Activated CD8-positive, alpha-beta T cell treated with anti-CD3 and anti-CD28 coated beads, Interleukin-2, amount 10 ng/mL, durations not matched to agents 7 days and 5 days (primary cell): ENCODE measurements at regions not wholly inside any gene's neighbourhood (a gene's known extent, or its start where the extent isn't known, plus 50 kb on each side); places are given as distances from the start of the nearest gene placed in this dataset.

ENCODE experiments used
- ATAC-seq: fragments of 150-1000 bp; cut with Tn5 transposase; one replicate; pipeline ENCODE4 v1.10.0; 2021; ENCODE audit warnings: moderate library complexity
- CTCF ChIA-PET: fragments of 350-600 bp; sonication (Branson Sonifier 250); formaldehyde crosslinking; loops from one replicate; lab custom pipeline; 2021; ENCODE audit warnings: antibody characterized with exemption; lab: Charles Lee
- POLR2A ChIA-PET: fragments of 350-600 bp; sonication (Branson Sonifier 250); formaldehyde crosslinking; loops from one replicate; lab custom pipeline; 2021; ENCODE audit warnings: antibody characterized with exemption; lab: Charles Lee
- DNase-seq: peaks from one replicate; pipeline ENCODE4 v3.0.0-alpha.2; 2020
- H3K27ac Mint-ChIP-seq: one replicate; pipeline ENCODE4 v1.8.0; 2021; ENCODE audit warnings: mild to moderate bottlenecking, mixed read lengths
- H3K27me3 Mint-ChIP-seq: one replicate; pipeline ENCODE4 v1.8.0; 2021; ENCODE audit warnings: low read depth, mixed read lengths
- H3K36me3 Mint-ChIP-seq: one replicate; pipeline ENCODE4 v1.8.0; 2021; ENCODE audit warnings: low read depth, mixed read lengths
- H3K4me1 Mint-ChIP-seq: one replicate; pipeline ENCODE4 v1.8.0; 2021; ENCODE audit warnings: low read depth, mixed read lengths
- H3K4me3 Mint-ChIP-seq: one replicate; pipeline ENCODE4 v1.8.0; 2021; ENCODE audit warnings: mild to moderate bottlenecking, mixed read lengths
- H3K9me3 Mint-ChIP-seq: one replicate; pipeline ENCODE4 v1.8.0; 2022; ENCODE audit warnings: mixed read lengths; ENCODE audit not compliant: insufficient read depth

GRCh38 chr2:603427-603826 is 73.8 kb downstream of the TMEM18 start:
- Mint-ChIP-seq H3K9me3 (no peaks in the 10 kb centered on the region), H3K4me1 (no peaks in the 10 kb centered on the region), H3K36me3 (no peaks in the 10 kb centered on the region), H3K27ac (no peak overlapping the region), H3K4me3 (no peak overlapping the region), H3K27me3 (no peaks in the 10 kb centered on the region)
- POLR2A ChIA-PET = no interaction called here
- no peak for ATAC-seq
- no peak for DNase-seq
- CTCF ChIA-PET = no interaction called here

- H3K4me3 Mint-ChIP-seq = no peak overlapping the region
- H3K4me1 Mint-ChIP-seq = no peaks in the 10 kb centered on the region
- no peak overlapping the region for H3K27ac Mint-ChIP-seq
- CTCF ChIA-PET = no interaction called here
- DNase-seq = no peak
- H3K27me3 Mint-ChIP-seq = no peaks in the 10 kb centered on the region
- H3K9me3 Mint-ChIP-seq = no peaks in the 10 kb centered on the region
- no peak for ATAC-seq
- no peaks in the 10 kb centered on the region for H3K36me3 Mint-ChIP-seq
- POLR2A ChIA-PET = interaction anchor here (0.6 kb wide), 1 partner anchor 543 kb away, joined by 4 read pairs; no protein-coding TSS in a partner anchor
These were observed 74.4 kb downstream of the TMEM18 start for GRCh38 chr2:602571-603359.

GRCh38 chr2:601806-602455 is 75.3 kb downstream of the TMEM18 start:
- CTCF ChIA-PET = no interaction called here
- H3K27ac Mint-ChIP-seq = no peak overlapping the region
- no peaks in the 10 kb centered on the region for H3K36me3 Mint-ChIP-seq

DNA sequence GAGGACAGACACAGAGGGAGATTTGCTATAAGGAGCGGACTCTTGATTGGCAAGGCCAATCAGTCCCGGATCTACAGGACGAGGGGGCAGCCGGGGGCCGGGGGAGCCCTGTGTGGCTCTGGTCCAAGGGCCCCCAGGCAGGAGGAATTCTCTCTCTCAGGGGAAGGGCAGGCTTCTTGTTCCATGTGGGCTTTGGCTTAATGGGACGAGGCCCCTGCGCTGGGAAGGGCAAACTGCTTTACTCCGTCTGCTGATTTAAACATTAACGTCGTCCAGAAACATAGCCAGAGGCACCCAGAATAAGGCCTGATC is 75.9 kb downstream of the TMEM18 start:
- no peaks in the 10 kb centered on the region for H3K36me3 Mint-ChIP-seq
- no peak overlapping the region for H3K27ac Mint-ChIP-seq
- ChIA-PET POLR2A (no interaction called here), CTCF (no interaction called here)
- no peaks in the 10 kb centered on the region for H3K27me3 Mint-ChIP-seq
- no peaks in the 10 kb centered on the region for H3K9me3 Mint-ChIP-seq
- no peak overlapping the region for H3K4me3 Mint-ChIP-seq
- H3K4me1 Mint-ChIP-seq = no peaks in the 10 kb centered on the region
- DNase-seq = no peak
- no peak for ATAC-seq

More at GRCh38 chr2:601806-602455, 75.3 kb downstream of the TMEM18 start:
- no peak for DNase-seq
- no peaks in the 10 kb centered on the region for H3K4me1 Mint-ChIP-seq
- no peaks in the 10 kb centered on the region for H3K9me3 Mint-ChIP-seq
- POLR2A ChIA-PET = interaction anchor here (0.6 kb wide), 1 partner anchor 542 kb away, joined by 4 read pairs; no protein-coding TSS in a partner anchor
- H3K4me3 Mint-ChIP-seq = no peak overlapping the region
- no peak for ATAC-seq
- H3K27me3 Mint-ChIP-seq = no peaks in the 10 kb centered on the region

GRCh38 chr2:600542-601386 is 76.4 kb downstream of the TMEM18 start:
- POLR2A ChIA-PET = no interaction called here
- no peaks in the 10 kb centered on the region for H3K9me3 Mint-ChIP-seq
- CTCF ChIA-PET = no interaction called here
- H3K4me3 Mint-ChIP-seq = no peak overlapping the region
- no peak overlapping the region for H3K27ac Mint-ChIP-seq
- no peak for DNase-seq
- H3K4me1 Mint-ChIP-seq = no peaks in the 10 kb centered on the region
- peaks cover 2% of the 10 kb centered on the region for H3K27me3 Mint-ChIP-seq
- H3K36me3 Mint-ChIP-seq = no peaks in the 10 kb centered on the region
- no peak for ATAC-seq

DNA sequence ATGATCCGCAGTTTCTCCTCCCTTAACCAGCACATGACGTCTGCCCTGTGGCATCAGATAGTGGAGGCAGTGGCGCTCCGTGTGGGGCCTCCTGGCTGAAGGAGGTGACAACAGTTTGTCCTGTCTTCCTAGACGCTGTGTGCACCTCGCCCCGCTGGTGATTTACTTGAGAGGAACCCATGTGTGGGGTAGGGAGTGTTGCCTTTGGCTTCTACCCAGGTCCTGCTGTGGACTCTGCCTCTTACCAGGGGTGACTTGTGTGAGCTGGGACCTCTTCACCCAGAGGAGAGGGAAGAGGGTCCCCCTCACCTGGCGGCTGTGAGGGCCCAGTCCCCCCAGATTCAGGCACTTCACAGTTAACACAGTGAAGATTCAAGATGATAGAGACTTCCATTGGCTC is 77.6 kb downstream of the TMEM18 start:
- H3K4me3 Mint-ChIP-seq = no peak overlapping the region
- CTCF ChIA-PET = no interaction called here

DNA sequence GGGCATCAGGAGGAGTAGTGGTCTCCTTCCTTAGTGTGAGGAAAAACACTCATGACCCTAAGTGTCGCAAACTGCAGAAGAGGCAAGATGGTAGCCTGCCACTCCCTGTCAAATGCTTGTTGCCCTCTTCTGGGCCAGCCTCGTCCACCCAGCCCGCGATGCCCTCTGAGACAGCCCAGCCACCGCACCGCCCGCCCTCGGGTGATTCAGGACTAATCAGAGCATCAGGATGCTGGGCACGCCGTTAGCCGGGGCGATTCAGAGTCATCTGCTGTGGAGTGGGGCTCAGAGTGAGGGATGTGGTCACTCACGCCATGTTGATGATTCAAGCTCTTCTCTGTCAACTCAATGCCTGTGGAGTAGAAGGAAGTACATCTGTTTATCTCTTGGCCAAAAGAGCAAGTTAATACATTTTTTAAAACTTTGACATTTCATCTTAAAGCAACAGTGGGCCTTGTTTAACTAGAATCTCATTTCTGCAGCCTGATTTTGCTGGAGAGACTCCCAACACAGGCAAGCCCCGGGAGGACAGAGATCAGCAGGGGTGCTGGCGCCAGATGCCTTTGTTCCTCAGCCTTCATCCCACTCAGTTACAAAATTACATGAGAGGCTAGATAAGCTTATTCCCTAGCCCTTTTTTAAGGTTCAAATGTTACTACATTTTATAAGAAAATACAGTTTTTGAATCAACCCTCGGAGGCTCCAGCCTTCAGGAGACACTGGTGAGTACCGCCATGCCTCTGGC is 79.0 kb downstream of the TMEM18 start:
- Mint-ChIP-seq H3K36me3 (no peaks in the 10 kb centered on the region), H3K9me3 (no peaks in the 10 kb centered on the region), H3K27ac (no peak overlapping the region), H3K4me3 (no peak overlapping the region), H3K27me3 (peaks cover 2% of the 10 kb centered on the region), H3K4me1 (no peaks in the 10 kb centered on the region)
- POLR2A ChIA-PET = no interaction called here
- ATAC-seq (no peak), DNase-seq (no peak)
- CTCF ChIA-PET = no interaction called here

More for the DNA sequence above, 77.6 kb downstream of the TMEM18 start:
- no peak overlapping the region for H3K27ac Mint-ChIP-seq
- ATAC-seq (no peak), DNase-seq (no peak)
- peaks cover 2% of the 10 kb centered on the region for H3K27me3 Mint-ChIP-seq
- no peaks in the 10 kb centered on the region for H3K36me3 Mint-ChIP-seq
- no peaks in the 10 kb centered on the region for H3K9me3 Mint-ChIP-seq
- POLR2A ChIA-PET = no interaction called here
- H3K4me1 Mint-ChIP-seq = no peaks in the 10 kb centered on the region

DNA sequence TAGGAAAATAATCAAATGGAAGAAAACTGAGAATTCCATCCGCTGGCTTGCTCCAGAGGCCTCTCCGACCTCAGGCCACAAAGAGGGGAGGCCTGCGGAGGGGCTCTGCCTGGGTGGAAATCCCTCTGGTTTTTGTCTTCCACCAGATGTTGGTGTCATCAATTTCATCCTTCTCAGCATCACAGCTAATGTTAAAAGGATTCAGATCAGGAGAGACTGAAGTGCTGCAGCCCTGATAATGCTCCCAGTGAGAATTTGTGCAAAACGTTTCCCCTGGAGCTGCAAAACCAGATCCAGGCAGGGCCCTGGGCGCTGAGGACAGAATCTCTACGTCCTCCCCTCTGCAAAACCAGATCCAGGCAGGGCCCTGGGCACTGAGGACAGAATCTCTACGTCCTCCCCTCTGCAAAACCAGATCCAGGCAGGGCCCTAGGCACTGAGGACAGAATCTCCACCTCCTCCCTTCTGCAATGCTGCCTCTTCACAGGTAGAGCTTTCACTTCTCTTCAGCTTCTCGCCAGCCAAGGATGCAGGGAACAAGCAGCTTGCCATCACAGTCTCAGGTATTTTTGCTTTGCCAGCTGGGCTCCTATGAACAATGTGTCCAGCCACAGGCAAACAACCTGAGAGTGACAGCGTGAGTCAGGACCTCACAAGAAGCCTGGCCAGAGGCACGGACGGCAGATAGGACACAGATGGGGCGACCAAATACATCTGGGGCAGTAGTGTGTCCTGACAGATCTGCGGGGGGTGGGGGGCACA is 81.2 kb downstream of the TMEM18 start:
- no peak for ATAC-seq
- H3K4me1 Mint-ChIP-seq = no peaks in the 10 kb centered on the region
- H3K36me3 Mint-ChIP-seq = no peaks in the 10 kb centered on the region
- no peak overlapping the region for H3K4me3 Mint-ChIP-seq
- no peaks in the 10 kb centered on the region for H3K9me3 Mint-ChIP-seq
- POLR2A ChIA-PET = no interaction called here
- DNase-seq = no peak
- H3K27ac Mint-ChIP-seq = no peak overlapping the region
- CTCF ChIA-PET = no interaction called here
- peaks cover 7% of the 10 kb centered on the region for H3K27me3 Mint-ChIP-seq

DNA sequence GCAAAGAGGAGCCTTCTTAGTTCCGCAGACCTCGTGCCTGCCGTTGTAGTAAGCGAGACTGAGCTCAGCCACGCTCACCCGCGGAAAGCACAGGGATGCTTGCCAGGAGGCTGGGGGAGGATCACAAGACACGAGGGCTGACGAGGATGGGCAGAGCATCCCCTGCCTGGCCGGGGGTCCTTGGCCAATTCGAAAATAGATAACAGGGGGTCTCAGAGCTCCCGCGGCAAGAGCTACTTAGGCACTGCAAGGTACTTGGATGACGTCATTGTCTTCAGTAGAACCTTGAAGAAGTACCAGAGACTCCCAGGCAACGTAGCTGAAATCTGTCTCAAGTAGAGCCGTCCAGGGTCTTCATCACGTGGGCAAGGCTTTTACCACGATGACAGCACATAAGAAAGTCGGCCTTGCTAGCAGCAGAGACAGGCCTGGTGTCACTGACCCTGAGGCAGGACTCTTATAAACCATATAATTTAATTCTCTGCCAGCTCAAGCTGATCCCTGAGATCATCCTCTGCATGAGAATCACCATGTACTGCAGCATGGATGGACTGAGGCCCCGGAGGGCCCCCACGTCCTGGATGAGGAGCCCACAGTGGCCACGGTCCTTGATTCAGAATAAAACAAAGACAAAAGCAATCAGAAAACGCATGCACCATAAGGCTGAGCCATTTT is 81.9 kb downstream of the TMEM18 start:
- CTCF ChIA-PET = no interaction called here
- no peak overlapping the region for H3K27ac Mint-ChIP-seq
- H3K4me3 Mint-ChIP-seq = no peak overlapping the region
- no peaks in the 10 kb centered on the region for H3K4me1 Mint-ChIP-seq
- DNase-seq (no peak), ATAC-seq (no peak)
- peaks cover 10% of the 10 kb centered on the region for H3K27me3 Mint-ChIP-seq
- H3K36me3 Mint-ChIP-seq = no peaks in the 10 kb centered on the region
- no peaks in the 10 kb centered on the region for H3K9me3 Mint-ChIP-seq
- POLR2A ChIA-PET = no interaction called here

DNA sequence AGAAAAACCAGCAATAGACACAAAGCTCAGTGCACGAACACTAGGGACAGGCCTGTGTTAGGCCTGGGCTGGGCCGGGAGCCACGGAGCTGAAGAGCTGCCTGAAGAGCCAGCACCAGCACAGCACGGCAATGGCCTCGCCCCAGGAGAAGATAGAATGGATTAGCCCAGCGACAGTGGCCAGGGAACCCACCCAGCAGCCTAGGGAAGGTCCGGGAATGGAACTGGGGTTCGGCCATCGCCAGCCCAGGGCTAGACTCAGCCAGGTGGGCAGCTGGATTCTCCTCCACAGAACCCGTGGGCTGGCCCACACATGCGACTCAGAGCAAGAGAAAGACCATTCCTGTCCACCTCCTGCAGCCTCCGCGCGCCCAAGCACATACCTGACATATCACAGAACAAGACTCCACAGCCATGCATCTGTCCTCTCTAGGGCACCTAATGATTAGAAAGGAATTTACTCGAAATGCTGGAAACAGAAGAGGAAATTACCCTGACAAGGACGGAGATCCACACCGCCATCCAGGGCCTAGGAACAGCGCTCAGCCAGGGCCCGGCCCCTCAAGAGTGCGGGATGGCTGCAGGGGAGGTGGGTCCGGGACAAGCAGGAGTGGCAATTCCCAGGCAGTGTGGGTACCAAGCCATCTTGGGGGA is 82.8 kb downstream of the TMEM18 start:
- DNase-seq (no peak), ATAC-seq (no peak)
- ChIA-PET POLR2A (no interaction called here), CTCF (no interaction called here)
- no peak overlapping the region for H3K27ac Mint-ChIP-seq
- no peak overlapping the region for H3K4me3 Mint-ChIP-seq
- H3K9me3 Mint-ChIP-seq = no peaks in the 10 kb centered on the region
- peaks cover 10% of the 10 kb centered on the region for H3K27me3 Mint-ChIP-seq
- no peaks in the 10 kb centered on the region for H3K4me1 Mint-ChIP-seq
- no peaks in the 10 kb centered on the region for H3K36me3 Mint-ChIP-seq
